Activated CD4-positive, alpha-beta memory T cell treated with anti-CD3 and anti-CD28 coated beads, Interleukin-2, amount 10 ng/mL, durations not matched to agents 7 days and 5 days (primary cell): ENCODE measurements at regions not wholly inside any gene's neighbourhood (a gene's known extent, or its start where the extent isn't known, plus 50 kb on each side); places are given as distances from the start of the nearest gene placed in this dataset.

Experiments
- CTCF ChIA-PET: fragments of 350-600 bp; sonication (Branson Sonifier 250); formaldehyde crosslinking; loops from one replicate; lab custom pipeline; 2021; ENCODE audit warnings: antibody characterized with exemption, inconsistent platforms; lab: Charles Lee
- POLR2A ChIA-PET: fragments of 350-600 bp; sonication (Branson Sonifier 250); formaldehyde crosslinking; loops from one replicate; lab custom pipeline; 2021; ENCODE audit warnings: antibody characterized with exemption; lab: Charles Lee
- DNase-seq: peaks from one replicate; pipeline ENCODE4 v3.0.0-alpha.2; 2020
- H3K27ac Mint-ChIP-seq: one replicate; pipeline ENCODE4 v1.8.0; 2021; ENCODE audit warnings: mild to moderate bottlenecking, mixed read lengths
- H3K27me3 Mint-ChIP-seq: one replicate; pipeline ENCODE4 v1.8.0; 2021; ENCODE audit warnings: mixed read lengths
- H3K36me3 Mint-ChIP-seq: one replicate; pipeline ENCODE4 v1.8.0; 2021; ENCODE audit warnings: low read depth, mixed read lengths
- H3K4me1 Mint-ChIP-seq: one replicate; pipeline ENCODE4 v1.8.0; 2021; ENCODE audit warnings: mixed read lengths
- H3K4me3 Mint-ChIP-seq: one replicate; pipeline ENCODE4 v1.8.0; 2021; ENCODE audit warnings: mild to moderate bottlenecking, mixed read lengths
- H3K9me3 Mint-ChIP-seq: one replicate; pipeline ENCODE4 v1.8.0; 2021; ENCODE audit warnings: mixed read lengths

- no peaks in the 10 kb centered on the region for H3K9me3 Mint-ChIP-seq
- H3K27ac Mint-ChIP-seq: no peak overlapping the region
- no peaks in the 10 kb centered on the region for H3K4me1 Mint-ChIP-seq
- POLR2A ChIA-PET: no interaction called here
- DNase-seq: no peak
- H3K27me3 Mint-ChIP-seq: no peaks in the 10 kb centered on the region
- H3K36me3 Mint-ChIP-seq: no peaks in the 10 kb centered on the region
- CTCF ChIA-PET: no interaction called here
- no peak overlapping the region for H3K4me3 Mint-ChIP-seq
These were observed 181.1 kb upstream of the RAD23B start for GRCh38 chr9:107102011-107102410.

GRCh38 chr9:107103621-107104020, 179.5 kb upstream of the RAD23B start:
- H3K27me3 Mint-ChIP-seq: no peaks in the 10 kb centered on the region
- no peaks in the 10 kb centered on the region for H3K36me3 Mint-ChIP-seq
- no peak overlapping the region for H3K4me3 Mint-ChIP-seq
- POLR2A ChIA-PET: no interaction called here
- CTCF ChIA-PET: no interaction called here
- no peak for DNase-seq
- H3K4me1 Mint-ChIP-seq: no peaks in the 10 kb centered on the region
- no peaks in the 10 kb centered on the region for H3K9me3 Mint-ChIP-seq
- H3K27ac Mint-ChIP-seq: no peak overlapping the region

GRCh38 chr9:107105784-107106183, 177.3 kb upstream of the RAD23B start:
- ChIA-PET CTCF (no interaction called here), POLR2A (no interaction called here)
- Mint-ChIP-seq H3K4me1 (no peaks in the 10 kb centered on the region), H3K27ac (no peak overlapping the region), H3K4me3 (no peak overlapping the region), H3K9me3 (no peaks in the 10 kb centered on the region), H3K36me3 (no peaks in the 10 kb centered on the region), H3K27me3 (no peaks in the 10 kb centered on the region)
- no peak for DNase-seq

DNA sequence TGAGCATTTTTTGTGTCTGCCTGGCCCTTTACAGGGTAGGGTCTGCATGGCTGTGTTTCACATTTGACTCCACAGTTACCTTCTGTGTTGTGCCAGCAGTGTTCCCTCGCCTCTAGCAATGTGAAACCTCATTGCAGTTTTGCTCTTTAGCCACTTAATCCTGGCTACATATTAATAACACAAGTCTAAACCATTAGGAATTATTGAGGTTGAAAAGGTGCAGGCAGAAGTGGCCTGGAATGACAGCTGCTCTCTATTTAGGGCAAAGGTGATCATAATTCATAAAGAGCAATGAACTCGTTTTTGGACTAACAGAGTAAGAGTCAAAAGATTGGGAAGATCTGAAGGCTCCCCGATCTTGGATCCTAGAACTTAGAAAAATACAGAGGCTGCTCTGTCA, 176.7 kb upstream of the RAD23B start:
- Mint-ChIP-seq H3K36me3 (no peaks in the 10 kb centered on the region), H3K9me3 (no peaks in the 10 kb centered on the region), H3K27me3 (no peaks in the 10 kb centered on the region), H3K4me1 (no peaks in the 10 kb centered on the region), H3K27ac (no peak overlapping the region), H3K4me3 (no peak overlapping the region)
- DNase-seq: no peak
- ChIA-PET POLR2A (no interaction called here), CTCF (no interaction called here)

- ChIA-PET CTCF (no interaction called here), POLR2A (no interaction called here)
- no peak for DNase-seq
- Mint-ChIP-seq H3K27ac (no peak overlapping the region), H3K4me1 (no peaks in the 10 kb centered on the region), H3K36me3 (no peaks in the 10 kb centered on the region), H3K27me3 (no peaks in the 10 kb centered on the region), H3K9me3 (no peaks in the 10 kb centered on the region), H3K4me3 (no peak overlapping the region)
These were observed 174.5 kb upstream of the RAD23B start for GRCh38 chr9:107108342-107109130.

GRCh38 chr9:107109324-107109723, 173.8 kb upstream of the RAD23B start:
- no peak for DNase-seq
- no peak overlapping the region for H3K4me3 Mint-ChIP-seq
- no peaks in the 10 kb centered on the region for H3K9me3 Mint-ChIP-seq
- no peak overlapping the region for H3K27ac Mint-ChIP-seq
- POLR2A ChIA-PET: no interaction called here
- CTCF ChIA-PET: no interaction called here
- H3K4me1 Mint-ChIP-seq: no peaks in the 10 kb centered on the region
- no peaks in the 10 kb centered on the region for H3K36me3 Mint-ChIP-seq
- H3K27me3 Mint-ChIP-seq: no peaks in the 10 kb centered on the region

- H3K4me3 Mint-ChIP-seq: no peak overlapping the region
- peaks cover 2% of the 10 kb centered on the region for H3K4me1 Mint-ChIP-seq
- no peak overlapping the region for H3K27ac Mint-ChIP-seq
- POLR2A ChIA-PET: no interaction called here
- peaks cover 1% of the 10 kb centered on the region for H3K27me3 Mint-ChIP-seq
- DNase-seq: no peak
- no peaks in the 10 kb centered on the region for H3K9me3 Mint-ChIP-seq
- no peaks in the 10 kb centered on the region for H3K36me3 Mint-ChIP-seq
- CTCF ChIA-PET: no interaction called here
These were observed 172.9 kb upstream of the RAD23B start for GRCh38 chr9:107110153-107110552.

DNA sequence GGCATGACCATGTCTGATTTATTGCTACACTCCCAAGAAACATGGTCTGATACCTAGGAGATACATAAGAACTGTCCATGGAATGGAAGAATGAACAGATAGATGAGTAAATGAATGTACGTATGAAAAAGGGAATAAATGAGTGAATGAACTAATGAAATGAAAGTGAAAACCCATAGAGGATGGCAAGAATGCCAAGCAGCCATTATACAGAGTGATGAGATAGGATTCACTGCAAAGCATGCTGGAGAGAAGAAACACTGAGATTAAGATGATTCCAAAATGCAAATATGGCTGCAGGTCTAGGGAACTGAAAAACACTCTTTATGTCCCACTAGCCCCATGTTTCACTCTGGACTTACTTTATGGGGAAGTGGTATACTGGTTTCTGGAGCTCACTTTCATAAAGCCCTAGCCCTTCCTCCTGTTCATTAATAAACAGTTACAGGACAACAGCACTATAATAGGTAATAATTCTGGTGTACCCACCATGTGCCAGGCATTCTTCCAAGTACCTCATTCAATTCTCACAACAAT, 170.3 kb upstream of the RAD23B start:
- Mint-ChIP-seq H3K9me3 (no peaks in the 10 kb centered on the region), H3K4me3 (no peak overlapping the region), H3K27me3 (peaks cover 2% of the 10 kb centered on the region), H3K4me1 (peaks cover 2% of the 10 kb centered on the region), H3K36me3 (no peaks in the 10 kb centered on the region), H3K27ac (no peak overlapping the region)
- POLR2A ChIA-PET: no interaction called here
- CTCF ChIA-PET: no interaction called here
- DNase-seq: no peak

- CTCF ChIA-PET: interaction anchor here (0.7 kb wide), 1 partner anchor 48 kb away, joined by 4 read pairs; no protein-coding TSS in a partner anchor
- Mint-ChIP-seq H3K27ac (no peak overlapping the region), H3K9me3 (no peaks in the 10 kb centered on the region), H3K4me1 (peaks cover 2% of the 10 kb centered on the region), H3K36me3 (no peaks in the 10 kb centered on the region), H3K4me3 (no peak overlapping the region), H3K27me3 (peaks cover 4% of the 10 kb centered on the region)
- no peak for DNase-seq
- POLR2A ChIA-PET: no interaction called here
These were observed 164.0 kb upstream of the RAD23B start for GRCh38 chr9:107118863-107119624.

GRCh38 chr9:107119735-107120134, 163.3 kb upstream of the RAD23B start:
- ChIA-PET CTCF (no interaction called here), POLR2A (no interaction called here)
- Mint-ChIP-seq H3K27me3 (peaks cover 5% of the 10 kb centered on the region), H3K4me3 (no peak overlapping the region), H3K9me3 (no peaks in the 10 kb centered on the region), H3K27ac (no peak overlapping the region), H3K36me3 (no peaks in the 10 kb centered on the region), H3K4me1 (no peaks in the 10 kb centered on the region)
- no peak for DNase-seq

- Mint-ChIP-seq H3K9me3 (no peaks in the 10 kb centered on the region), H3K36me3 (no peaks in the 10 kb centered on the region), H3K4me3 (no peak overlapping the region), H3K27me3 (peaks cover 6% of the 10 kb centered on the region), H3K4me1 (no peaks in the 10 kb centered on the region), H3K27ac (no peak overlapping the region)
- no peak for DNase-seq
- POLR2A ChIA-PET: no interaction called here
- CTCF ChIA-PET: no interaction called here
These were observed 159.7 kb upstream of the RAD23B start for GRCh38 chr9:107123389-107123788.

DNA sequence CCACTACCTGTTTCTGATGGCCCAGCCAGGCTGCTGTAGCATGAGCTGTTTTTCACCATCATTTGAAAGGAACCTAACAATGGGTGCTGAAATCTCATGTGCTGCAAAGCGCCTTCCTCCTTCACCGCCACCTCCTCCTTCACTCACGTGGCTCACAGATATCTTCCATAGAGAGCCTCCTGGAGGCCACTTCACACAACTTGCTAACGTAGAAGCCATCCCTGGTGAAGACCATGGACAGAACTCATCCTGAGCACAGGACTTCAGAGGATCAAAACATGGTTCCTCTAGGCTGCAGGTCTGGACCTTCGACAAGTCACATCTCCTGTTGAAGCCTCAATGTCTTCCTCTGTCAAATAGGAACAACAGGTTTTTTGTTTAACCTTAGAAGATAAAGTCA, 155.5 kb upstream of the RAD23B start:
- CTCF ChIA-PET: interaction anchor here (3.2 kb wide), 1 partner anchor 10 kb away, joined by 9 read pairs; no protein-coding TSS in a partner anchor
- POLR2A ChIA-PET: no interaction called here
- Mint-ChIP-seq H3K27me3 (peaks cover 4% of the 10 kb centered on the region), H3K4me1 (no peaks in the 10 kb centered on the region), H3K9me3 (no peaks in the 10 kb centered on the region), H3K4me3 (no peak overlapping the region), H3K27ac (no peak overlapping the region), H3K36me3 (no peaks in the 10 kb centered on the region)
- DNase-seq: no peak

GRCh38 chr9:107131108-107131799, 151.8 kb upstream of the RAD23B start:
- no peak for DNase-seq
- ChIA-PET CTCF (no interaction called here), POLR2A (no interaction called here)
- H3K4me1 Mint-ChIP-seq: no peaks in the 10 kb centered on the region
- no peak overlapping the region for H3K4me3 Mint-ChIP-seq
- H3K9me3 Mint-ChIP-seq: no peaks in the 10 kb centered on the region
- no peak overlapping the region for H3K27ac Mint-ChIP-seq
- H3K36me3 Mint-ChIP-seq: no peaks in the 10 kb centered on the region
- peaks cover 2% of the 10 kb centered on the region for H3K27me3 Mint-ChIP-seq
